ENCODE measurements at regions not wholly inside any gene's neighbourhood (a gene's known extent, or its start where the extent isn't known, plus 50 kb on each side); places are given as distances from the start of the nearest gene placed in this dataset.

GRCh38 chr6:134419716-134420115 is 101.8 kb upstream of the SGK1 start:
- TF ChIP-seq CTCF (IDR thresholded peaks at IDR 0.05) (no peak), POLR2A (IDR thresholded peaks at IDR 0.05) (no peak), POLR2AphosphoS5 (IDR thresholded peaks at IDR 0.05) (no peak)
